ENCODE measurements at regions not wholly inside any gene's neighbourhood (a gene's known extent, or its start where the extent isn't known, plus 50 kb on each side); places are given as distances from the start of the nearest gene placed in this dataset.

DNA sequence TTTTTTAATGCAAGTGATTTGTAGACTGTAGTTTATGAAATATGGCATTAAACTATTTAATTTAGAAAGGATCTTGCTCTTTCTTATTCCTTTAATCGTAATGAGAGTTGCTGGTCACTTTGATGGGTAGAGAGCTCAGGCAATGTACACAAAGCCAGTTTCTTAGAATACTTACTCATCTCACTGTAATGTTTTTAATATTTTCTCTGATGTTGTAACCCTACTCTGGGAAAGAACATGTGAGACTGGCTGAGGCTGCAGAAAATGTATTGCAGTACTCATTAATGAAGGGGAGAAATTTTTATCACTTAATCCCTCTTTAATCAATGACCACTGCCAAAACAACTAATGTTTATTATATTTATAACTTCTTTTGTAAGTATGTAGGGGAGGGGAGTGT, 479.4 kb upstream of the KCNMB2 start:
- TF ChIP-seq TAF1 (IDR thresholded peaks at IDR 0.05; ENCODE audit: low read depth, low read length), result no peak
- no peak for TF ChIP-seq POLR2A (IDR thresholded peaks at IDR 0.05; ENCODE audit: low read depth, low read length)
- no peak for TF ChIP-seq POLR2AphosphoS5 (IDR thresholded peaks at IDR 0.05; ENCODE audit: low read depth, low read length)
- TF ChIP-seq SPI1 (IDR thresholded peaks at IDR 0.05; ENCODE audit: low read depth, low read length), result no peak
- no peak for TF ChIP-seq PAX5 (IDR thresholded peaks at IDR 0.05; ENCODE audit: insufficient read depth, low read length, severe bottlenecking)
- no peak for TF ChIP-seq POU2F2 (IDR thresholded peaks at IDR 0.05; ENCODE audit: low read depth, low read length)

Measured in GM12891 (cell line).